ENCODE measurements at regions not wholly inside any gene's neighbourhood (a gene's known extent, or its start where the extent isn't known, plus 50 kb on each side); places are given as distances from the start of the nearest gene placed in this dataset.
"Not testable (repeated sequence)": the region's sequence is repeated elsewhere in the genome, so short reads cannot be mapped to it uniquely, and the experiment has no call there.

GRCh38 chr1:223025190-223025734 is 117.8 kb downstream of the TLR5 start:
- DNase-seq, result not testable (repeated sequence)

GRCh38 chr1:223026639-223027038 is 116.4 kb downstream of the TLR5 start:
- not testable (repeated sequence) for DNase-seq

- DNase-seq, result no peak
Observed at GRCh38 chr1:223029985-223030769, 112.9 kb downstream of the TLR5 start.

- DNase-seq, result no peak
Observed at GRCh38 chr1:223030871-223031400, 112.1 kb downstream of the TLR5 start.

GRCh38 chr1:223031733-223032601 is 111.1 kb downstream of the TLR5 start:
- peak; percentile 56 for DNase-seq

GRCh38 chr1:223033658-223034057 is 109.4 kb downstream of the TLR5 start:
- no peak for DNase-seq

GRCh38 chr1:223034270-223034798 is 108.7 kb downstream of the TLR5 start:
- no peak for DNase-seq

- no peak for DNase-seq
Observed at GRCh38 chr1:223035724-223036478, 107.1 kb downstream of the TLR5 start.

GRCh38 chr1:223036479-223036845 is 106.6 kb downstream of the TLR5 start:
- DNase-seq, result no peak

- no peak for DNase-seq
Observed at GRCh38 chr1:223037845-223038244, 105.2 kb downstream of the TLR5 start.

GRCh38 chr1:223038288-223039006 is 104.6 kb downstream of the TLR5 start:
- no peak for DNase-seq

GRCh38 chr1:223039990-223040389 is 103.1 kb downstream of the TLR5 start:
- no peak for DNase-seq

GRCh38 chr1:223041481-223041880 is 101.6 kb downstream of the TLR5 start:
- DNase-seq, result no peak

GRCh38 chr1:223045164-223045957 is 97.7 kb downstream of the TLR5 start:
- DNase-seq, result no peak

GRCh38 chr1:223046011-223046410 is 97.0 kb downstream of the TLR5 start:
- no peak for DNase-seq

GRCh38 chr1:223046463-223046862 is 96.6 kb downstream of the TLR5 start:
- not testable (repeated sequence) for DNase-seq

- no peak for DNase-seq
Observed at GRCh38 chr1:223048026-223048425, 95.0 kb downstream of the TLR5 start.

GRCh38 chr1:223052462-223052861 is 90.6 kb downstream of the TLR5 start:
- DNase-seq, result no peak

- no peak for DNase-seq
Observed at GRCh38 chr1:223052931-223053330, 90.1 kb downstream of the TLR5 start.

GRCh38 chr1:223056802-223057201 is 86.2 kb downstream of the TLR5 start:
- DNase-seq, result no peak

GRCh38 chr1:223057569-223058093 is 85.4 kb downstream of the TLR5 start:
- DNase-seq, result no peak
